ENCODE measurements at regions not wholly inside any gene's neighbourhood (a gene's known extent, or its start where the extent isn't known, plus 50 kb on each side); places are given as distances from the start of the nearest gene placed in this dataset.
"Not testable (repeated sequence)": the region's sequence is repeated elsewhere in the genome, so short reads cannot be mapped to it uniquely, and the experiment has no call there.

DNA sequence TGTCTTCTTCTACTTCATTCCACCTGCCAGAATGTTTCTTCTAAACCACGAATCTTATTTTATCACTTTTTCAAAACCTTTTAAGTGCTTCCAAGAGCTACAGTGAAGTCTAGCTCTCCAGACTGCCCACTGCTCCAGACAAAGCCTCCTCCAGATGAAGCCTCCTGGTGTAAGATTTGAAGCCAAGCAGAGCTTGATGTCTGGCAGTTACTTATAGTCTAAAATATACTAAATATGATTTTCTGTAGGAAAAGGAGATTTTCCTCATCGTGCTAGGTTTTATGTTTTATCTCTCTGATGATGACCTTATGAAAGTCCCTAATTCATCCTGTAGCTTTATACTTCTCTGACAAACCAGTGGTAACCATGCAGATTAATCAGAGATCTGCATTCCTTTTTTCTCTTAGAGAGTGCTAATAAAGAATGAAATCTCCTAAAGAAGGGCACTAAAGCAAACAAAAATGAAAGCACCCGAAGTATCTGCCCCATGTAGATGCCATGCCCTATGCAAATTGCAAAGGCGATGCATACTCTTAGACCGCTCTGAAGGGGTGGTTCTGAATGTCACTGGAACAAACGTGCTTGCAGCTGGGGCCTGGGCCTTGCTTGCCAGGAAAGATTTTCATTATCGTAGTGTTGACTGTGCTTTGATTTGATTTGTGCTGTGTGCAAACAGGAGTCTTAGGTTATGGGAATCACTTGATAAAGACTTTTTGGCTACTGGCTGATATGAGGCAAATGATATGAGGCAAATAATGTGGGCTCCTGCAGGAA lies 314.2 kb downstream of the PID1 start:
- Histone ChIP-seq H3K4me3 (ENCODE audit: low read length) (no peak overlapping the region), H3K9ac (ENCODE audit: low read length) (no peak overlapping the region), H3K27me3 (ENCODE audit: control insufficient read depth, insufficient read depth, low read length) (no peaks in the 10 kb centered on the region), H3K4me1 (ENCODE audit: control insufficient read depth, insufficient read depth, low read length) (no peaks in the 10 kb centered on the region), H3K27ac (ENCODE audit: low read depth, low read length) (no peak overlapping the region), H3K36me3 (ENCODE audit: control insufficient read depth, insufficient read depth, low read length) (no peaks in the 10 kb centered on the region)

DNA sequence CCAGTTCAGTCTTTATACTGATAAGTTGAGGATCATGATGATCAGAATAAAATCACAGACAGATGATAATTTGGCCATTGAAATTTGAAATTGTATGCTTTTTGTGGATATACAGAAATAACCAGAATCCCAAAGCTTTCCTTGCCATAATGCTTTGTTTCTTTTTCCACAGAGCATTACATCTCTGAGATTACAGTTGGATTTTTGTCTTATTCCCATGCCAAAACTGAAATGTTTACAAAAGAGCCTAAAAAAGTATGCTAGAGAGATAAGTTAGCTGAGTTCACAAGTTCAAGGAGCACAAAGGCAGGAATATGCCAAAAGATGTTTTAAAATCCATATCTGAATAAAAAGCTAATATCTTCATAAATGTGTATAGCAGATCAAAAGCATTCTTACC lies 321.3 kb downstream of the PID1 start:
- Histone ChIP-seq H3K27ac (ENCODE audit: low read depth, low read length) (no peak overlapping the region), H3K9ac (ENCODE audit: low read length) (no peak overlapping the region), H3K4me3 (ENCODE audit: low read length) (no peak overlapping the region), H3K27me3 (ENCODE audit: control insufficient read depth, insufficient read depth, low read length) (no peaks in the 10 kb centered on the region), H3K36me3 (ENCODE audit: control insufficient read depth, insufficient read depth, low read length) (no peaks in the 10 kb centered on the region), H3K4me1 (ENCODE audit: control insufficient read depth, insufficient read depth, low read length) (no peaks in the 10 kb centered on the region)

DNA sequence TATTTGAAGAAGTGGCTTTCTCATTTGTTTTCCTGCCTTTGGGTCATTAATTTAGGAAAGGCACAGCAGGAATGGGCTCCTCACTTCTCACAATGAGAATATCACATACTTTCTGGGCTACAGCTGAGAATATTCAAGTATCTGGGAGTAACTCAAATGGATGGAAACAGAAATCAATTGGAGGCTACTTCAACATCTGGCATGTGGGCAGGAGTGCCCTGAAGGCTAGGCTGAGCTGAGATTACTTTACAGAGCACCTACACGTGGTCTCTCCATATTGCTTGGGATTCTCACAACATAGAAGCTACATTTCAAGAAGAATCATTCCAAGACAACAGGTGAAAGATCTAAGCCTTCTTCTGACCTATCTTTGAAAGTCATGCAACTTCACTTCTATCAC lies 325.4 kb downstream of the PID1 start:
- Histone ChIP-seq H3K27me3 (ENCODE audit: control insufficient read depth, insufficient read depth, low read length) (no peaks in the 10 kb centered on the region), H3K36me3 (ENCODE audit: control insufficient read depth, insufficient read depth, low read length) (no peaks in the 10 kb centered on the region), H3K9ac (ENCODE audit: low read length) (no peak overlapping the region), H3K27ac (ENCODE audit: low read depth, low read length) (no peak overlapping the region), H3K4me1 (ENCODE audit: control insufficient read depth, insufficient read depth, low read length) (no peaks in the 10 kb centered on the region), H3K4me3 (ENCODE audit: low read length) (no peak overlapping the region)

DNA sequence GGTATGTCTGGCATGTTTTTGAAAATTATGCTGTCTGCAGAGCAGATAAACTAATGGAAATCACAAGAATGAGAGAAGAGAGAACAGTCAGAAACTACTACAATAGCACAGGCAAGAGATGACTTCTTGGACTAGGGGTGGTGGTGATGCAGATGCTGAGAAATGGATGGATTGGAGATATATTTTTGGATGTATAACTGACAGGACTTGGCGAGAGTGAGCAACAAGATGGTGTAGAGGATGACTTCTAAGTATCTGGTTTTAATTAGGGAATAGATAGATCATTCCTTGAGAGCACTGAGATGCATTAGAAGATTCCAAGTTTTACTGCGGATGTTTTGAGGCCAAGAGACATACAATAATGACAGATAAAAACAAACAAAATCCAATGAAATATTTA lies 328.2 kb downstream of the PID1 start:
- Histone ChIP-seq H3K4me3 (ENCODE audit: low read length) (no peak overlapping the region), H3K27ac (ENCODE audit: low read depth, low read length) (no peak overlapping the region), H3K9ac (ENCODE audit: low read length) (no peak overlapping the region), H3K27me3 (ENCODE audit: control insufficient read depth, insufficient read depth, low read length) (no peaks in the 10 kb centered on the region), H3K4me1 (ENCODE audit: control insufficient read depth, insufficient read depth, low read length) (no peaks in the 10 kb centered on the region), H3K36me3 (ENCODE audit: control insufficient read depth, insufficient read depth, low read length) (no peaks in the 10 kb centered on the region)

DNA sequence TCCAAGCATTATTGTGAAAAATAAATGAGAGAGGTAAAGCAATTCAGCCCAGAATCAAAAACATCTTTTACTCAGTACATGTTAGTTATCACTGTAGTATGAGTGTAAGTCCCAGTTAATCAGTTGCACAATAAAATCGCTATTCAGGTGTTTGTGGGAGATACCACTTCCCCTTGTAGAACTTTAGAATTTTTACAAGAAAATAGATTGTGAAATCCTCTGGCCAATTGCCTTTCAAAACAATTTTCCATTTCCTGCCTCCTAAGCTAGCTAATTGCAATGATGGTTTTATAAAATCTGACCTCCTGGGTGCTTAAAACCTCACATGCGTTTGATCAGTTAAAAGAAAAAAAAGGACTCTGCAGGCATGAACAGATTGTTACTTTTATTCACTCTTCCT lies 332.5 kb downstream of the PID1 start:
- Histone ChIP-seq H3K27me3 (ENCODE audit: control insufficient read depth, insufficient read depth, low read length) (no peaks in the 10 kb centered on the region), H3K27ac (ENCODE audit: low read depth, low read length) (no peak overlapping the region), H3K4me1 (ENCODE audit: control insufficient read depth, insufficient read depth, low read length) (no peaks in the 10 kb centered on the region), H3K4me3 (ENCODE audit: low read length) (no peak overlapping the region), H3K9ac (ENCODE audit: low read length) (no peak overlapping the region), H3K36me3 (ENCODE audit: control insufficient read depth, insufficient read depth, low read length) (no peaks in the 10 kb centered on the region)

DNA sequence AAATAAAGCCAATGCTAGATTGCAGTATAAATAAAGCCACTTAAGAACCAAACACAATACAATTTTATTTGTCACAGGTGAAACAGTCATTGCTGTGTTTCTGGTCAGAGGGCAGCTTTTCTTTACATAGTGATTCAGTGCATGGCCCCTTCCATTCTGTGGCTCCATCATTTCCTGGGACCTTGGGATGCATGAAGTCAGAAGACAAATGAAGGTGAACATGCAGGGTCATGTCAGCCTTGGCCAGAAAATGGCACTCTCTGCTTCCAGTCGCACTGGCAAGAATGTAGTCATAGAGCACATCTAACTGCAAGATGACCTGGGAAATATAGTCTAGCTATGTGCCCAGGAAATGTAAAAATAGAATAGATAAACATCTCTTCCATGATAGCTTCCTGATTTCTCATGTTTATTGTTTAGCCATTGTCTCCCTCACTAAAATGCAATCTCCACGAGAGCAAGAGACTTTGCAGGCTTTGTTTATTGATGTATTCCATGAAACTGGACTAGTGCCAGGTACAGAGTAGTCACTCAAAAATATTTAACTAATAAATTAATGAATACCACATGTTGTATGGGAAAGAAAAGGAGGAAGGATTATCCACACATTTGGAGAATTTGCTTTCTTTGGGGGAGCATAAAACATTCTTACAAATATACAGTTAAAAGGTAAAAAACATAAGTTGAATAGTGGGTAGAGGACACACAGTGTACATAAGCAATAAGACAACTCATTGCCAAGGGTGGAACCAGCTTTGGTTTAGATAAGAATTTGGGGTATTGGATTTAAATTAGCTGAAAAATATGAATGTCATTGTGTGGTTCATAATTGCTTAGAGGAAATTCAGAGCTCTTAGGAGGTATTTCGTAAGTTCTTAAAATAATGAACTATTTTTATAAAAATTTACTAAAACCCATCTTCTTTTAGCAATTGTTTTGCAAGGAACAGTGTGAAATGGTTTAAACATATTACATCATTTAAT lies 343.8 kb downstream of the PID1 start:
- H3K36me3 ChIP-seq (ENCODE audit: control insufficient read depth, insufficient read depth, low read length), result no peaks in the 10 kb centered on the region
- no peak overlapping the region for H3K4me3 ChIP-seq (ENCODE audit: low read length)
- H3K9ac ChIP-seq (ENCODE audit: low read length), result no peak overlapping the region
- no peak overlapping the region for H3K27ac ChIP-seq (ENCODE audit: low read depth, low read length)
- no peaks in the 10 kb centered on the region for H3K27me3 ChIP-seq (ENCODE audit: control insufficient read depth, insufficient read depth, low read length)
- H3K4me1 ChIP-seq (ENCODE audit: control insufficient read depth, insufficient read depth, low read length), result no peaks in the 10 kb centered on the region

DNA sequence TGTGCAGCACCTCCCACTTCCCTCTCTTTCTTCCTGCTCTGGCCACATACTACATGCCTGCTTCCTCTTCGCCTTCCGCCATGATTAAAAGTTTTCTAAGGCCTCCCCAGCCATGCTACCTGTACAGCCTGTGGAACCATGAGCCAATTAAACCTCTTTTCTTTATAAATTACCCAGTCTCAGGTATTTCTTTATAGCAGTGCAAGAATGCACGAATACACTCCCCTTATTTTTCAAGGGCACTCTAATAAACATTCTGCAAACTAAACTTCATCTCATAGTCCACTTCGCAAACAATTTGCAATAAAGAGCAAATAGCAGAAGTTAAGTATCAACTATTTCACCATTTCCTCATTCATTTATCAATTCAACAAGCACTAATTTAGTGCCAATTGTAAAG lies 351.3 kb downstream of the PID1 start:
- Histone ChIP-seq H3K4me3 (ENCODE audit: low read length) (no peak overlapping the region), H3K36me3 (ENCODE audit: control insufficient read depth, insufficient read depth, low read length) (no peaks in the 10 kb centered on the region), H3K4me1 (ENCODE audit: control insufficient read depth, insufficient read depth, low read length) (no peaks in the 10 kb centered on the region), H3K27ac (ENCODE audit: low read depth, low read length) (no peak overlapping the region), H3K27me3 (ENCODE audit: control insufficient read depth, insufficient read depth, low read length) (no peaks in the 10 kb centered on the region), H3K9ac (ENCODE audit: low read length) (no peak overlapping the region)

DNA sequence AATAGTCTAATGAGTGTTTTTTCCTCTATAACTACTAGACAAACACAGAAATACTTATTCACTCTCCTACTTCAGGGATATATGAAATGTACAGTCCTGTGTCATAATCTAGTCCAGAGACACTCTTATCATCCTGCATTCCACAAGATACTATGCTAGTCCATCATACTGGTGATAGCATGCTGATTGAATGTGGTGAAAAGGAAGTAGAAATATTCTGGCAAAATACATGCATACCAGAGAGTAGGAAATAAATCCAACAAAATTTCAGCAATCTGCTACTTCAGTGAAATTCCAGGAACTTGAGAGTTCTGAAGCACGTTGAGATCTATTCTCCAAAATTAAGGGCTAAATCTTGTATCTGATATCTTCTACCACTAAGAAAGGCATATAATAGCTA lies 353.9 kb downstream of the PID1 start:
- H3K4me1 ChIP-seq (ENCODE audit: control insufficient read depth, insufficient read depth, low read length), result no peaks in the 10 kb centered on the region
- no peaks in the 10 kb centered on the region for H3K27me3 ChIP-seq (ENCODE audit: control insufficient read depth, insufficient read depth, low read length)
- no peak overlapping the region for H3K4me3 ChIP-seq (ENCODE audit: low read length)
- no peak overlapping the region for H3K9ac ChIP-seq (ENCODE audit: low read length)
- H3K36me3 ChIP-seq (ENCODE audit: control insufficient read depth, insufficient read depth, low read length), result no peaks in the 10 kb centered on the region
- no peak overlapping the region for H3K27ac ChIP-seq (ENCODE audit: low read depth, low read length)

DNA sequence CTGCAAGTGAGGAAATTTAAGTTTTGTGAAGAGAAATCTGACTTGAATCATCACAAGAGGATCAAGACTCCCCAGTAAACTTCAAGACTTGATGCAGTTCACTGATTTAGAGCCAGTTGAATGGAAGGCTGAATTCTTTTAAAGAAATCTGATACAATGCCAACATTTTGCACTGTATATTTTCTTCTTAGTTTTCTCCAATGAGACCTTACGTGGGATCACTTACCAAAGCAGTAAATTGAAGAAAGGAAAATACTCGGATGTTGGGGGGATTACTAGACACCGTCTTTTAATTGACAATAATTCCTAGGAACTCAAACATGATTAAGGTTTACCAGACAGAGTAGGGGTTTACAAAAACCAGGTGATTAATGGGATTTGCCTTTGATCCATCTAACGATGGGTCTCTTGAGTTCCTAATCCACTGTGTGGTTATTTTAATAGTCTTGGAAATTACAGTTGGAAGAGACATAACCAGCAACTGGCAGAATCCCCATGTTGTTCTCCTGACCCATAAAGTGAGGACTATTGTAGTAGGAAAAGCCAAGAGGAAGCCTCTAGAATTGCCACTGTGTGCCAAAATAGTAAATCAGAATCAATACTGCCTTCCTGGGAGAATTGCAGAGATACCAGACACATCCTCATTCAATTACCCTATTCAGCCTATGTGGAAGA lies 354.5 kb downstream of the PID1 start:
- H3K4me1 ChIP-seq (ENCODE audit: control insufficient read depth, insufficient read depth, low read length), result no peaks in the 10 kb centered on the region
- no peak overlapping the region for H3K4me3 ChIP-seq (ENCODE audit: low read length)
- no peaks in the 10 kb centered on the region for H3K36me3 ChIP-seq (ENCODE audit: control insufficient read depth, insufficient read depth, low read length)
- H3K27ac ChIP-seq (ENCODE audit: low read depth, low read length), result no peak overlapping the region
- H3K9ac ChIP-seq (ENCODE audit: low read length), result no peak overlapping the region
- no peaks in the 10 kb centered on the region for H3K27me3 ChIP-seq (ENCODE audit: control insufficient read depth, insufficient read depth, low read length)

DNA sequence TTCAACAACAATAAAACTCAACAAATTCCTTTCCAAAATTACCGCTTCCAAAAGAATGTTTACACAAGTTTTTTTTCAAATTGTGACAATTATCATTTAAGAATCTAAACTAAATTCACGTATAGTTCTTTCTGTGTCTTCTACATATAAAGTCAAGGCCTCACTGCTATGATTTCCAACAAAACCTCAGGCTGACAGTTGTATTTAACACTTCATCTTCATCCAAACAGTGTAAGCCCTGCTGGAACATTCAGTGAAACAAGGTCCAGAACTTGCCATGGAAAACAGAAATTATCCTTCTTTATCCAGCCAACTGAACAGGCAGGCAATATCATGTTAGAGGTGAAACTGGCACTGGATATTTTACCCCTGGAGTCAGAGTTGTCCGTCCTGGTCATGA lies 357.9 kb downstream of the PID1 start:
- Histone ChIP-seq H3K36me3 (ENCODE audit: control insufficient read depth, insufficient read depth, low read length) (no peaks in the 10 kb centered on the region), H3K9ac (ENCODE audit: low read length) (no peak overlapping the region), H3K27ac (ENCODE audit: low read depth, low read length) (no peak overlapping the region), H3K4me1 (ENCODE audit: control insufficient read depth, insufficient read depth, low read length) (no peaks in the 10 kb centered on the region), H3K4me3 (ENCODE audit: low read length) (no peak overlapping the region), H3K27me3 (ENCODE audit: control insufficient read depth, insufficient read depth, low read length) (no peaks in the 10 kb centered on the region)

DNA sequence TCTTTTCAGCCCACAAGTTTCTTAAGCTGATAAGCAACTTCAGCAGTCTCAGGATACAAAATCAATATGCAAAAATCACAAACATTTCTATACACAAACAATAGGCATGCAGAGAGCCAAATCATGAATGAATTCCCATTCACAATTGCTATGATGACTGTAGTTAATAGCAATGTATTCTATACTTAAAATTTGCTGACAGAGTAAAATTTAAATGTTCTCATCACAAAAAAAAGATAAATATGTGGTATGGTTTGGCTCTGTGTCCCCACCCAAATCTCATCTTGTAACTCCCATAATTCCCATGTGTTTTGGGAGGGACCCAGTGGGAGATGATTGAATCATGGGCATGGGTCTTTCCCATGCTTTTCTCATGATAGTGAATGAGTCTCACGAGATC lies 360.2 kb downstream of the PID1 start:
- H3K27me3 ChIP-seq (ENCODE audit: control insufficient read depth, insufficient read depth, low read length); H3K9ac ChIP-seq (ENCODE audit: low read length); H3K4me3 ChIP-seq (ENCODE audit: low read length); H3K27ac ChIP-seq (ENCODE audit: low read depth, low read length); H3K4me1 ChIP-seq (ENCODE audit: control insufficient read depth, insufficient read depth, low read length); H3K36me3 ChIP-seq (ENCODE audit: control insufficient read depth, insufficient read depth, low read length): not testable (repeated sequence)

DNA sequence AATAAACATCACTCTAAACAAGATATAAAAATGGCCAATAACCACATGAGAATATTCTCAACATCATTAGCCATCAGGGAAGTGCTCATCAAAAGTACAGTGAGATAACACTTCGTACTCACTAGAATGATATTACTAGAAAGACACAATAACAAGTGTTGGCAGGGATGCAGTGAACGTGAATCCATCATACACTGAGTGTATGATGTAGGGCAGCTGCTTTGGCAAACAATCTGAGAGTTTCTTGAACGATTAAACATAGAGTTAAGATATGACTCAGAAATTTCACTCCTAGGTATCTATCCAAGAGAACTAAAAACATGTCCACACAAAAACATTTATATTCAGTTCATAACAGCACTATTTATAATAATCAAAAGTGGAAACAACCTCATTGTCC lies 368.9 kb downstream of the PID1 start:
- H3K9ac ChIP-seq (ENCODE audit: low read length), result no peak overlapping the region
- H3K4me3 ChIP-seq (ENCODE audit: low read length), result no peak overlapping the region
- no peaks in the 10 kb centered on the region for H3K27me3 ChIP-seq (ENCODE audit: control insufficient read depth, insufficient read depth, low read length)
- no peaks in the 10 kb centered on the region for H3K36me3 ChIP-seq (ENCODE audit: control insufficient read depth, insufficient read depth, low read length)
- H3K27ac ChIP-seq (ENCODE audit: low read depth, low read length), result no peak overlapping the region
- no peaks in the 10 kb centered on the region for H3K4me1 ChIP-seq (ENCODE audit: control insufficient read depth, insufficient read depth, low read length)
